Heart left ventricle (tissue), 13 donors: ENCODE measurements at regions not wholly inside any gene's neighbourhood (a gene's known extent, or its start where the extent isn't known, plus 50 kb on each side); places are given as distances from the start of the nearest gene placed in this dataset.

ENCODE experiments used
- CTCF ChIP-seq, 12 donors: fragments of 200-600 bp; sonication (generic) in 4 of 12; IDR thresholded peaks; one replicate each; pipeline versions ENCODE4 v1.5.0 to v1.8.0; 2018 to 2022; ENCODE audit warnings: antibody characterized with exemption in 12 of 12, mild to moderate bottlenecking in 5 of 12
- POLR2A ChIP-seq, 2 donors: fragments of 450-650 bp; IDR thresholded peaks; one replicate each; pipeline ENCODE4 v1.6.1; 2017; ENCODE audit warnings: antibody characterized with exemption in 2 of 2, mild to moderate bottlenecking in 2 of 2, moderate library complexity in 2 of 2
- donor health status: ischemic (EF 13 %, LVEDD 7.1; RV severe dilation, severe dysfunction).
- donor health status: DM: no; HTN: yes; CAD: no.
- donor health status: DM: no; HTN: no; CAD: no.
- donor health status: ischemic (EF 25% LVEDD 6.9; RV normal size, moderate dysfunction).
- donor health status: ischemic (EF 25% LVEDD 5.7; RV mildly dilated, moderate dysfunction).
- donor health status: ischemic (EF 35%, LVEDD 5.7; RV mildly dilated, moderate dysfunction).
- donor health status: nonischemic (EF 11% LVEDD 7.7; RV severe dilation, severe dysfunction).
- donor health status: DM: yes; HTN: yes; CAD: no.
- donor health status: PGD.
- donor health status: ischemic (EF 29% LVEDD 5.4; RV normal size, mild dysfunction).
- donor health status: nonischemic (EF 23%, LVEDD 6.1; RV moderate dilation, normal function).

- TF ChIP-seq CTCF (IDR thresholded peaks at IDR 0.05): no peak
- no peak for TF ChIP-seq POLR2A (IDR thresholded peaks at IDR 0.05)
These were observed 1172.4 kb downstream of the BRINP3 start for GRCh38 chr1:189305279-189305678.
